Activated naive CD4-positive, alpha-beta T cell treated with Interleukin-2 at 50 U/mL for 16 hours (primary cell): ENCODE measurements at regions not wholly inside any gene's neighbourhood (a gene's known extent, or its start where the extent isn't known, plus 50 kb on each side); places are given as distances from the start of the nearest gene placed in this dataset.
A peak's percentile ranks its signal among the peaks of the same experiment; 100 is the strongest.

Experiments used
- DNase-seq: peaks from one replicate; pipeline ENCODE4 v3.0.0-alpha.2; 2020

DNA sequence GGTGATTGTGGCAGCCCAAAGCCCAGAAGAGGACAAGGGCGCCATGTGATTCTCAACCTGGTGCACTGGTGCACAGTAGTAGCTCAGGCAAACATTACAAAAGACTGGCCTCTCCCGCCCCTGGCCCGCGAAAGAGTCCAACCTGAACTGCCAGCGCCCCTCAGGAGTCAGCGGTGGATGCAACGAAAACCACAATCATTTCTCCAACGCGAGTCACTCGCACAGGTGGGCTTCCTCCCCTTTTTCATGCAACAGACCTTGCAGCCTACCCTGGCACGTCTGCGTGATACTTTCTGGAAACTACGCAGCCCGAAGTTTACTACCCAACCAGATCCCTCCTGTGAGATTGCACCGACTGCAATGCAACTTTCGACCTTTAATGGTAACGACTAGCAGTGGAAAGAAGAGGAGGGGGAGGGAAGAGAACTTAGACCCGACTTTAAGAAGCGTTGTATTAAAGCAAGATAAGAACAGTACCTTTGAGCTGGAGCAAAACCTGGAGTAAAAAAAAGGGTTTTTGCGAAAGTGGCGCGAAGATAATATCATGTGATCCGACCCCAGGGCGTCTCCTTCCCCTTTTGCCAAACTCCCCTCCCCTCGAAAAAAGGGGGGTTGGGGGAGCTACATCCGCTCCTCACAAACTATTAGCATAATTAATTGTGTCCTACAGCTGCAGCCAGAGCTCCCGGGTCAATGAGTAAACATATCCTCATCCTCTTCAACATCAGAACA lies 63.3 kb upstream of the CCDC160 start:
- DNase-seq, result no peak

GRCh38 chrX:134174273-134174660 lies 62.7 kb upstream of the CCDC160 start:
- no peak for DNase-seq

DNA sequence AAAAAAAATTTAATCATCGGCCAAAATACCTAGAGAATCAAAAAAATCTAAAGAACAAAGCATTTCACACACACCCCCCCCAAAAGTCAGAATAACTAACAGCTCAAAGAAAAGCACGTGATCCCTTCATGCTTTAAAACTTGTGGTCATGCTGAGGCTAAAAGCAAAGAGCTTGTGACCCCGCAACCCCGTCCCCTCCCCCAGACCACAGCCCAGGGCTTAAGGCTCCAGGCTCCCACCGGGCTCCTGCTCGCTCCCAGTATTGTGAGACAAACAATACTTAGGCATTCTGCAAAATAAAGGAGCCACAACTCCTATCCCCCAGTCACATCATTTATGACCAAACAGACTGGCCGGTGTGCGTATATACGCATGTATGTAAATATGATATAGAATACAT lies 62.1 kb upstream of the CCDC160 start:
- no peak for DNase-seq

DNA sequence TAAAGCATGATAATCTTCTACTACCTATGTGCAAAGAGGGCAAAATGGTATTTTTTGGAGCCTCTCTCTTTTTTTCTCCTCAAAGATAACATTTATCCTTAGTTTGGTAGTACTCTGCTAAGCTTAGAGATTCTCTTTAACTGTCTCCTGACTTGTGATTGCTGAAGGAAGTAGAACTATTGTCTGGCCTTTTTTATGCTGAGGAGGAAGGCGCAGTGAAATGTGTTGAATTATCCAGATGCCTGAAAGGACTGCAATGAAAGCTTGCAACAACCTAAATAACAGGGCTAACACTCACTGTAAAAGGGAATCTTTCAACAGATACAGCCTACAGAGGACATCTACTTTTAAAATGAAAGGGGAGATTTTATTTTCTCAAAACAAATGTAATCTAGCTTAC lies 59.5 kb upstream of the CCDC160 start:
- DNase-seq, result no peak

GRCh38 chrX:134180601-134181274 lies 56.2 kb upstream of the CCDC160 start:
- no peak for DNase-seq

- DNase-seq, result no peak
Measured at GRCh38 chrX:134181275-134181660, 55.7 kb upstream of the CCDC160 start.

- no peak for DNase-seq
Measured at GRCh38 chrX:134183665-134184064, 53.3 kb upstream of the CCDC160 start.

- DNase-seq, result no peak
Measured at GRCh38 chrX:134184936-134185335, 52.0 kb upstream of the CCDC160 start.

DNA sequence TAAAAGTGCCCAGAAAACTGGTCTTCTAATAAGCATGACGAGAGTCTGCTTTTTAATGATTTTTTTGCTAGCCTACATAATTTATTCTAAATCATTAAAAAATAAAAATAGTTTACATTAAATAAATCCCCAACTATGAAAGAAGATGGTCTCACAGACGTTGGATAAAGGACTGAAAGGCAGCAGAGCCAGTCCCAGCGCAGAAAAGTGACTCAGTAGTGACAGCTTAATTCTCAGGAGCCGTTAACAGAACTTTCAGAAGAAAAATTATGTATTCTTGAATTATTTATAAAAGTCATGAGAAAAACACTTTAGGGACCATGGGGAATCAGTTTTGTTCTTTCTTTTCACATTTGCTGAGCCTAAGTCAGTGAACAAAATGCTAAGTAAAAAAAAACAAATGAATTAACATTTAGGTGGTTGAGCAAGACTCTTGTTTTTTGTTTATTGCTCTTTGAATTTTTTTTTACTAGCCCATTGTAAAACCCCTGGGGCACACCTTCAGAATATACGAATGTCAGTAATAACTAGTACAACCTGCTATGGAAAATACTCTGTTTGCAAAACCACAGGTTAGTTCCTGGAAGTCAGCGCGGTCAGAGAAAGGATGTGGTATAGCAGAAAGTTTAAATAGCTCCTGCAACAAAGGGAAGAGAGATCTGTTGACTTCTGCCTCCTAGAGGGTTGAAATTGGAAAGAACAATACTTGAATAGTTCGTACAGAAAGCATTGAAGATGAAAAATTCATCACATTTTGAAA lies 50.4 kb upstream of the CCDC160 start:
- peak; percentile 47 for DNase-seq
